Activated naive CD4-positive, alpha-beta T cell treated with anti-CD3 and anti-CD28 coated beads for 36 hours (primary cell): ENCODE measurements at regions not wholly inside any gene's neighbourhood (a gene's known extent, or its start where the extent isn't known, plus 50 kb on each side); places are given as distances from the start of the nearest gene placed in this dataset.

ENCODE experiments used
- CTCF ChIA-PET: fragments of 350-600 bp; sonication (Branson Sonifier 250); formaldehyde crosslinking; loops from one replicate; lab custom pipeline; 2021; ENCODE audit warnings: antibody characterized with exemption; lab: Charles Lee
- DNase-seq: peaks from one replicate; pipeline ENCODE4 v3.0.0-alpha.2; 2020
- H3K27ac Mint-ChIP-seq: one replicate; pipeline ENCODE4 v1.8.0; 2021; ENCODE audit warnings: mild to moderate bottlenecking, mixed read lengths
- H3K27me3 Mint-ChIP-seq: one replicate; pipeline ENCODE4 v1.8.0; 2021; ENCODE audit warnings: low read depth, mixed read lengths
- H3K36me3 Mint-ChIP-seq: one replicate; pipeline ENCODE4 v1.8.0; 2021; ENCODE audit warnings: low read depth, mixed read lengths
- H3K4me1 Mint-ChIP-seq: one replicate; pipeline ENCODE4 v1.8.0; 2021; ENCODE audit warnings: low read depth, mixed read lengths
- H3K4me3 Mint-ChIP-seq: one replicate; pipeline ENCODE4 v1.8.0; 2021; ENCODE audit warnings: mild to moderate bottlenecking, moderate library complexity, mixed read lengths
- H3K9me3 Mint-ChIP-seq: one replicate; pipeline ENCODE4 v1.8.0; 2021; ENCODE audit warnings: mixed read lengths
- intact Hi-C: fragments of 100-400 bp; cut with micrococcal nuclease; formaldehyde crosslinking; loops from one replicate; pipeline ENCODE4 v1.15.1; 2023

DNA sequence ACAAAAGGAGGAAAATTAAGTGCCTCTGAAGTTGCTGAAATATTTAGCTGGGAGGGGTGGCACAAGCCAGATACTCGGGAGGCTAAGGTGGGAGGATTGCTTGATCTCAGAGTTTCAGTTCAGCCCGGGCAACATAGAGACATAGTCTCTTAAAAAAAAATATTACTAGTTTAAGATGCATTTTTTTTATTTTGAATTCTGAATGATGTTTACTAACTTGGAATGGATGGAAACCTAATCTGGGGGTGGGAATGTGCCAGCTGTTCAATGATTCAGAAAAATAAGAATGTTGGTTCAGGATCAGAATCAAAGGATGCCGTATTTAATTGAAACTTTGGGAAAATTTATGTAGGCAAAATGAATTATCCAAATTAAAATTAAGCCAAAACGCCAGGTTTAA lies 167.2 kb upstream of the ANK2 start:
- intact Hi-C loops, result no loop called here
- no peak for DNase-seq
- H3K36me3 Mint-ChIP-seq, result no peaks in the 10 kb centered on the region
- H3K4me3 Mint-ChIP-seq, result no peak overlapping the region
- no peaks in the 10 kb centered on the region for H3K27me3 Mint-ChIP-seq
- H3K27ac Mint-ChIP-seq, result no peak overlapping the region
- H3K4me1 Mint-ChIP-seq, result no peaks in the 10 kb centered on the region
- CTCF ChIA-PET, result no interaction called here
- H3K9me3 Mint-ChIP-seq, result no peaks in the 10 kb centered on the region

DNA sequence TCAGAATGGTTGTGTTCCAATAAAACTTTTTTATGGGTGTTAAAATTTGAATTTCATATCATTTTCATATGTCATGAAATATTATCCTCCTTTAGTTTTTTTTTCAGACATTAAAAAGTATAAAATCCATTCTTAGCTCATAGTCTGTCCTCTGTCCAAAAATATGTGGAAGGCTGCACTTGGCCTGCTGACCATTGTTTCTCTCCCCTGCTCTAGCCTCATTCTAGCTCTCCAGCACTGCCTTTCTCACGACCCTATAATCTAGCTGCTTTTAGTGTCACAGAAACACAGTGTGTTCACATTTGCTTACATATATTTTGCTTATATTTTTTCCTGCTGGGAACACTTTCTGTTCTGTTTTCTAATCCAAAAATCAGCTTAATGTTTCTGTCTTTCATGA lies 165.0 kb upstream of the ANK2 start:
- Mint-ChIP-seq H3K27me3 (no peaks in the 10 kb centered on the region), H3K27ac (no peak overlapping the region), H3K4me3 (no peak overlapping the region), H3K9me3 (no peaks in the 10 kb centered on the region), H3K36me3 (no peaks in the 10 kb centered on the region), H3K4me1 (no peaks in the 10 kb centered on the region)
- CTCF ChIA-PET, result interaction anchor here (1.0 kb wide), 1 partner anchor 16 kb away, joined by 3 read pairs; no protein-coding TSS in a partner anchor
- DNase-seq, result no peak
- intact Hi-C loops, result no loop called here

DNA sequence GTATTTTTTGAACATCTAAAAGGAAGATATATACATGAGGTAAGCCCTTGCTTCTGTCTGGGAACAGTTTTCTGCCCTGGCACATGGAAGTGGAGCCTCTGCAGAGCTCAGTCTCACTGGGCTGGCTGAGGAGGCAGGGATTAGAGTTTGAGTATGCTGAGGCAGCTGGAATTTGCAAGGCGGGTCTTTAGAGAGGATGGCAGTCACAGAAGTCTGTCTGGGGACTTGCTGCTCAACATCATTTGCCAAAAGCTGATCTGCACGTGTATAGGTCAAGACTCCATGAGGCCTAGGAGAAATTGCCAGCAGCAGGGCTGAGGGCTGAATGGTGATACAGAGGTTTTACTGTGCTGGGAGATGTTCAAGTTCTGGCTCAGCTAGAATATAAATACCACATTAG lies 163.6 kb upstream of the ANK2 start:
- H3K4me1 Mint-ChIP-seq, result no peaks in the 10 kb centered on the region
- no peak for DNase-seq
- no peaks in the 10 kb centered on the region for H3K36me3 Mint-ChIP-seq
- CTCF ChIA-PET, result interaction anchor here (0.6 kb wide), 1 partner anchor 24 kb away, joined by 4 read pairs; no protein-coding TSS in a partner anchor
- no peak overlapping the region for H3K27ac Mint-ChIP-seq
- no peaks in the 10 kb centered on the region for H3K27me3 Mint-ChIP-seq
- intact Hi-C loops, result no loop called here
- H3K4me3 Mint-ChIP-seq, result no peak overlapping the region
- H3K9me3 Mint-ChIP-seq, result no peaks in the 10 kb centered on the region

DNA sequence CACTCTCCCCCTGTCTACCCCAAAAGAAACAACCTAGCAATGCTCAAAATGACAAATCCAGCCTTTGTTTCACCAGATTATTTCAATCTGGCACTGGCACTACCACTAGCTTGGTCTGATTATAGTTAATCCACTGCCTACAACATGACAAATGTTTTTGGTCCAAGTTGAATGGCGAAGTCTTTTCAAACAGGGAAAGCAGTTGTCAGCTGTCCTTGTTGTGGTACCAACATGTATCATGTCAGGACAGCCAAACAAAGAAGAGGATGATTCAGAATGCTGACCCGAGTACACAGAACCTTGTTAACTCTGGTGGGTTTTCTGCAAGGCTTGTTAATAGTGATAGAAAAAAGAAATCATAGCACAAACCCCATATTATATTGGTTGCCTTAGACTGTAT lies 160.8 kb upstream of the ANK2 start:
- no peaks in the 10 kb centered on the region for H3K36me3 Mint-ChIP-seq
- no peaks in the 10 kb centered on the region for H3K9me3 Mint-ChIP-seq
- CTCF ChIA-PET, result no interaction called here
- H3K4me3 Mint-ChIP-seq, result no peak overlapping the region
- no peak overlapping the region for H3K27ac Mint-ChIP-seq
- peaks cover 2% of the 10 kb centered on the region for H3K27me3 Mint-ChIP-seq
- H3K4me1 Mint-ChIP-seq, result no peaks in the 10 kb centered on the region
- intact Hi-C loops, result no loop called here
- DNase-seq, result no peak

DNA sequence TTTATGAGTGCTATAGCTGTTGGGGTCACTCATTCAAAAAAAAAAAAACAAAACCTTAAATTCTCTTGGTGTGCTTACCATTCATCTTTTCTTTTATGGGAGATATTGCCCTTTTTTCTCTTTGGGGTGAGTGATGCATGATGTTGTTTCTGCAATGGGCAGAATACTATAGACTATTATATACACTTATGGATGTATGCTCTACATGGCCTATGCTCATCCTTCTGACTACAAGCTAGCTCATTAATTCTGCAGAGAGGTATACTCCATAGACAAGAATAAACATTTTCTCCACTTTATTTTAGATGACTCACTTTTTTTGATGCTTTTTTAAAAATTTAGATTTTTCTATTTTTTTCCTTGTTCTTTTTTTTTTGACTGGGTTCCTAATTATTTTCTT lies 160.3 kb upstream of the ANK2 start:
- CTCF ChIA-PET, result no interaction called here
- H3K27ac Mint-ChIP-seq, result no peak overlapping the region
- no peaks in the 10 kb centered on the region for H3K4me1 Mint-ChIP-seq
- DNase-seq, result no peak
- intact Hi-C loops, result no loop called here
- H3K36me3 Mint-ChIP-seq, result no peaks in the 10 kb centered on the region
- H3K9me3 Mint-ChIP-seq, result no peaks in the 10 kb centered on the region
- H3K4me3 Mint-ChIP-seq, result no peak overlapping the region
- H3K27me3 Mint-ChIP-seq, result peaks cover 2% of the 10 kb centered on the region

DNA sequence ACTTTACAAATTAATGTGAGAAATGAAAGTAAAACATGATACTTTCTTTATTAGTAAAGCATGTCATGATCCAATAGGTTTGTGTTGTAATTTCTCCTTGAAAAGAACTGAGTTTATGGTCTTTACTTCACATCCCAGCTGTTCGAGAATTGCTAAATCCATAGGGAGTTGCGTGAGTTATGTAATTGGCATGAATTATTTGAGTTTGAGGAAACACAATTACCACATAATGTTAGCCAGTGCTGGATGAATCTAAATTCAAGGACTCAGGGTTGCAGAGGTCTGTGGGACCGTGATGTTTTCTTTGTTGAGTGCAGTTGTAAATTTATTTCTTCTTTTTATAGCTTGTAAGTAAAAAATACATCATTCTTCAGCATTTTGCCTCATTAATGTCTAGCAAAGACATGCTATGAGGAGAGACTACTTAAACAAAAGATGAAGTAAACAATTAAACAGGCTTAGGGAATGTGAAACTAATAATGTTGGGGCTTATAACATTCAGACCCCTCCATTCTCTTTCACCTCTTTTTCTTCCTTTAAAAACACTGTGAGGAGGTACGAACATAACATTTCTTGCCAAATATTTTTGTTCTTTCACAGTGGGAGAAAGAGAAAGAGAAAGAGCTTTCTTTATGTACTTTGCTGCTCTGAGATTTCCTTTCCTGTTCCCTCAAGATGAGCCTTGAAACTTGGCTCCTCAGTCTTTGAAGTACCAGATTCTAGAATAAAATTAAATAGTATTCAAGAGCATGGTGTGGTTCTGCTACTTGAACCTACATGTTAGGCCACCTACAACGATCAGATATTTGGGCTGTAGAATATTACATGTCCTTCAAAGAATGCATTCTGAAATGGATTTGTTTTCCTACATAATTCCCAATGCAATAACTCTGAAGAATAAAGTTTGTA lies 159.6 kb upstream of the ANK2 start:
- DNase-seq, result no peak
- Mint-ChIP-seq H3K4me1 (no peaks in the 10 kb centered on the region), H3K4me3 (no peak overlapping the region), H3K27me3 (peaks cover 5% of the 10 kb centered on the region), H3K27ac (no peak overlapping the region), H3K36me3 (no peaks in the 10 kb centered on the region), H3K9me3 (no peaks in the 10 kb centered on the region)
- intact Hi-C loops, result no loop called here
- CTCF ChIA-PET, result interaction anchor here (0.6 kb wide), 1 partner anchor 17 kb away, joined by 3 read pairs; no protein-coding TSS in a partner anchor

DNA sequence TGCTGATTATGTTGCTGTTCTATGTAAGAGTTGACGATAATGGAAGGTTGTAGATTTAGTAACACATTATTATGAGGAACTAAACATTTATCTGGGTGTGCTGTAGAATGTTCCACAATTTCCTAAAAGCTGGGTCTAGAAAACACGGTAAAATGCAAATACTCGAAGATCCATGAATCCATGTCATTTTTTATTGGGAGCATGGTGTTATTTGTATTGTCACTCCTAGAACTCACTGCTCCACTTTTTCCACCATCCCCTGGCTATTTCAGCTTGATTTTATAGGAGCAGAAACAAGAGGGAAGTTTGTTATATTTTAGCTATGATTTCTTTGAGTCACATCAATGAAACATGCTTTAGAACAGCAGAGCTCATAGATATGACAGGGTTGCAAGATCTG lies 155.0 kb upstream of the ANK2 start:
- H3K9me3 Mint-ChIP-seq, result no peaks in the 10 kb centered on the region
- intact Hi-C loops, result no loop called here
- no peak overlapping the region for H3K27ac Mint-ChIP-seq
- CTCF ChIA-PET, result no interaction called here
- H3K4me3 Mint-ChIP-seq, result no peak overlapping the region
- no peaks in the 10 kb centered on the region for H3K4me1 Mint-ChIP-seq
- H3K36me3 Mint-ChIP-seq, result no peaks in the 10 kb centered on the region
- DNase-seq, result no peak
- peaks cover 16% of the 10 kb centered on the region for H3K27me3 Mint-ChIP-seq

DNA sequence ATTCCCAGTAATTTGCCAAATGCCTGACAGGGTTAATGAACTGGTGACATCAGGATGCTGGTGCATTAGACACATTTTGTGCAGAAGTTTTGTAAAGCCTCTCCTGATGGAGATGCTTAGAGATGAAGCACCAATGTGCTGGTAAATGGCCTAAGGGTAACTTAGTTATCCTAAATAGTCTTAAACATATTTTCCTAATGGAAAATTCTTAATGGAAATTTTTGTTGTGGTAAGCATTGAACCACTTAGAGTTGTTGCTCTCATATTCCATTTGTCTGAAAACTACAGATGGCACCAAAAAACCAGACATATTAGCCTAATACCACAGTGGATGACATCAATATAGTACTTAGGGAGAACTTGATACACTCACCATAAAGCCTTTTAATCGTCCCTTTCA lies 154.5 kb upstream of the ANK2 start:
- intact Hi-C loops, result no loop called here
- Mint-ChIP-seq H3K4me3 (no peak overlapping the region), H3K27me3 (peaks cover 19% of the 10 kb centered on the region), H3K36me3 (no peaks in the 10 kb centered on the region), H3K4me1 (no peaks in the 10 kb centered on the region), H3K9me3 (no peaks in the 10 kb centered on the region), H3K27ac (no peak overlapping the region)
- CTCF ChIA-PET, result interaction anchor here (1.3 kb wide), 1 partner anchor 44 kb away, joined by 3 read pairs; no protein-coding TSS in a partner anchor
- DNase-seq, result no peak

DNA sequence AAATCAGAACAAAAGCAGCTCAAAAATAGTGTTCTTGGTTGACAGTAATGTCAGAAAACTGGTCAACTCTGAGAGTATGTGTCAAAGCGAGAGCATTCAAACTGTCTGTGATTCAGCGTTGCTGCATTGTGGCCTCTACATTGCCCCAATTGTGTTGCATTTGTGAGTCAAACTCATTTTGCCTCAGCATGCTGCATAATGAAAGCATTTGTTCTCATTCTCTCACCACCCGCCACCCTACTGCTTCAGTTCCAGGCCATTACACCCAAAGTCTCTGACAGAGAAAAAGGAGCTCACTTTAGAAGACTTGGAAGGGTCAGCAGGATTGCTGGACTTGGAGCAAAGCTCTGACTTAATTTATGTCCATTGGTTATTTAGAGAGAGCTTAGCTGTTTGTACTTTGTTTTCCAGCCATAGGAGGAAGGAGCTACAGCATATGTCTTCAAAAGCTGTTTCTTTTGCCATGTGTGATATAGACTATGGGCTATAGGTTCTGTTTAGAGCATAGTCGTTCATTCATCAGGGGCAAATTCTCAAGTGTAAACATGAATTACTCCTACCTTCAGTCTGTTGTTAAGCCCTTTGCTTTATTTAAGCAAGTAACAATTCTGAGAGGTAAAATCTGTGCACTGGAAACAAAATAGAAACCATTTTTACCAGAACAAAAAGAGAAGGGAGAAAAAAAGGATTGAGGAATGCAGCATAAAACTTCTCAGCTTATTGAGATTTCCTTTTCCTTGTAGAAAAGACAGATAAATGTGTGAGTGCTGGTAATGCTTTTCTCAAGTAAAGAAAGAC lies 153.4 kb upstream of the ANK2 start:
- DNase-seq, result no peak
- intact Hi-C loops, result no loop called here
- H3K27ac Mint-ChIP-seq, result no peak overlapping the region
- H3K4me1 Mint-ChIP-seq, result no peaks in the 10 kb centered on the region
- H3K9me3 Mint-ChIP-seq, result no peaks in the 10 kb centered on the region
- H3K4me3 Mint-ChIP-seq, result no peak overlapping the region
- no peaks in the 10 kb centered on the region for H3K36me3 Mint-ChIP-seq
- CTCF ChIA-PET, result interaction anchor here (0.6 to 1.3 kb wide), 2 partner anchors 43 to 364 kb away, joined by 3 read pairs; no protein-coding TSS in a partner anchor
- H3K27me3 Mint-ChIP-seq, result peaks cover 25% of the 10 kb centered on the region

DNA sequence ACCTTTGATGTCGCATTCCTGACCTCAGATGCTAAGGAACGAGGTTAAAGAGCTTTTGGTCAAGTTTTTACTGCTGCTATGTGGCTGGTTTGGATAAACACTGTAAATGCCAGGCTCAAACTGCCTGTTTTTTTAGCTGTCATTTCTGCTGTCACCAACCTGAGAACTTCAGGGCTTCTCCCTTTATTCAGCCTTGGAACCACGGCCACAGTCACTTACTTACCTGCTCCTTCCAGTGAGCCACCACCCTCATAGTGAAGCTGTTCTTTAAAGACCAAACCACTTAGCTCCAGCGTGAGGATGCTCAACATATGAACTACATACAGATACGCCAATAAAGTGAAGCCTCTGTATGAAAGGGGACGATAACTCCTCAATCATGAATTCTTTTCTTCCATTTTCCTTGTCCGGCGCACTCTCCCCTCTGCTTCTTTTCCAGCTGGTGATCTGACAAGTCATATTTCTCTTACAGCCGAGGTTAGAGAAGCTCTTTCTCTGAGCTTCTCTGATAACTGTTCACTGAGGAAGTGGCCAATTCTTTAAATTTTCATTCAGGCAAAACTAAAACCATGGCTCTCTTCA lies 152.8 kb upstream of the ANK2 start:
- Mint-ChIP-seq H3K36me3 (no peaks in the 10 kb centered on the region), H3K9me3 (no peaks in the 10 kb centered on the region), H3K4me1 (no peaks in the 10 kb centered on the region), H3K4me3 (no peak overlapping the region), H3K27ac (no peak overlapping the region), H3K27me3 (peaks cover 25% of the 10 kb centered on the region)
- CTCF ChIA-PET, result interaction anchor here (0.6 to 1.0 kb wide), 2 partner anchors 55 to 365 kb away, joined by 3 to 5 read pairs; no protein-coding TSS in a partner anchor
- no peak for DNase-seq
- intact Hi-C loops, result no loop called here

DNA sequence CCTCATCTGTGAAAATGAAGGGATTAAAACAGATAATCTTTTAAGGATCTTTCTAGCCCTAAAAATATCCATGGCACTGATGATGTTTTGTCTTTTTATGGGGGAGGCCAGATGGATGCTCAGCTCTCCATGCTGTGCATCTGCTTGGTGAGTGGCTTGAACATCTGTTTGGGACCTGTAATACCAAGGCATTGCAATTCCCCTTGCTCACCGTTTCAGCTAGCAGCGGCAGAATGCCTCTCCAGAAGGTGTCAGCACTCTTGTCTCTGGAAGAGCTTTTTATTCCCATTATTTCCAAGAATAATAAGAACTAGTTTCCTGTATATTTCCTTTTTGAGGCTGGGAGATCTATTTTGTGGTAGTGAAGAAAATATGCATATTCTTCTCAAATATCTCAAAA lies 151.9 kb upstream of the ANK2 start:
- intact Hi-C loops, result no loop called here
- Mint-ChIP-seq H3K27ac (no peak overlapping the region), H3K9me3 (no peaks in the 10 kb centered on the region), H3K4me3 (no peak overlapping the region), H3K27me3 (peaks cover 25% of the 10 kb centered on the region), H3K4me1 (no peaks in the 10 kb centered on the region), H3K36me3 (no peaks in the 10 kb centered on the region)
- CTCF ChIA-PET, result interaction anchor here (0.7 to 1.0 kb wide), 2 partner anchors 54 kb away, joined by 3 to 5 read pairs; no protein-coding TSS in a partner anchor
- DNase-seq, result no peak
